SW 1271 (cell line): ENCODE measurements at regions not wholly inside any gene's neighbourhood (a gene's known extent, or its start where the extent isn't known, plus 50 kb on each side); places are given as distances from the start of the nearest gene placed in this dataset.
"Not testable (repeated sequence)": the region's sequence is repeated elsewhere in the genome, so short reads cannot be mapped to it uniquely, and the experiment has no call there.

ENCODE experiments used
- DNase-seq, 2 experiments: peaks; one replicate each; lab custom pipeline; 2025; lab: John Stamatoyannopoulos, UW

DNA sequence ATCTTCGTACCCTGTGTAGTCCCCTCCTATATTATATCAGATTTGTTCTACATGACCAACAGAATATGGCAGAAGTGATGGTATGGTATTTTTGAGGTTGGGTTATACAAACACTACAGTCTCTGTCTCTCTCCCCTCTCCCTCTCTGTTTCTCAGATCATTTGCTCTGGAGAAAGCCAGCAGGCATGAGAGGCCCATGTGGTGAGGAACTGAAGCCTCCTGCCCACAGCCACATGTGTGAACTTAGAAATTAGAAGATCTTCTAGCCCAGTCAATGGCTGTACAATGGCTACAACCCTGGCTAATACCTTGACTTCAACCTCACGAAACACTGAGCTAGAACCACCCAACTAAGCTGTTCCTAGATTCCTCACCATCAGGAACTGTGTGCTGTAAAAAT is 250.6 kb downstream of the SMAD2 start:
- DNase-seq: no peak

DNA sequence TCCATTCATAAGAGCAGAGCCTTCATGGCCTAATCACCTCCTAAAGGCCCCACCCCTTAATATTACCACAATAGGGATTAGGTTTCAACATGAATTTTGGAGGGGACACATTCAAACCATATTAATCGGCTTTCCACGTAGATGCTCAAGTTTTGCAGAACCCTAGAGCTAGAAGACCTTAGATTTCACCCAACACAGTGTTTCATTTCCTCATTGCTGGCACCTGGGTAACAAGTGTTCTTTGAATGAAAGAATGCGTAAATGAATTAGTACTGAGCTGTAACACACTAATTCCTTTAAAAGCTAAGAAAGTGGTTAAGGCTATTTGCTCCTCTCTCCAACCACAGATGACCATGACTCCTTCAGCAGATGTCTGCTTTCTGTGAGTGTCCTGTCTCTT is 252.5 kb downstream of the SMAD2 start:
- no peak for DNase-seq

DNA sequence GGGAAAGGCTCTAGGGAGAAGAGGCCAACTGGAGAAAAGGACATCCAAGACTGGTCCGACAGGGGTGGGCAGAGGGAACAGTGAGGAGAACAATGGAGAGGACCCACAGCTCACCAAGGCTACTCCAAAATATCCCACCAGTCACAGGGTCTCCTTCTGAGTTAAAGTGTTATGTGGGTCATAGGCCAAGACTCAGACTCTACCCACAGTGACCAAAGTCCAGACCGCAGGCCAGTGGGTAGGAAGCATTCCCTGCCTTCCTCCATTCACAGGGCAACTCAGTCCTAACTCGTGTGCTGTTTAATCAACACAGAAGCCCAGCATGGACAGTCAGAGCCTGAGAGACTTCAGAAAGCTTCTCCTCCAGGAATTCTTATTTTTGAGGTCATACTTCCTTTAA is 260.6 kb downstream of the SMAD2 start:
- no peak for DNase-seq

DNA sequence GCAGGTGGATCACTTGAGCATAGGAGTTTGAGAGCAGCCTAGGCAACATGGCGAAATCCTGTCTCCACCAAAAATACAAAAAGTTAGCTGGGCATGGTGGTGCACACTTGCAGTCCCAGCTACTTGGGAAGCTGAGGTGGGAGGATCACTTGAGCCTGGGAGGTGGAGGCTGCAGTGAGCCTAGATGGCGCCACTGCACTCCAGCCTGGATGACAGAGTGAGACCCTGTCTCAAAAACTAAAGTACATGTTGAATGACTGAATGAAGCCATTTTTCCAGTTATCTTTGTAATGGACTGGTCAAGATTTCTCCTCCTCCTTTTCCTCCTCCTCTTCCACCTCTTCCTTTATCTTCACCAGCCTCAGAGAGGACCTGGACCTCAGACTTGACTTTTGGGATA is 272.0 kb downstream of the SMAD2 start:
- no peak for DNase-seq

DNA sequence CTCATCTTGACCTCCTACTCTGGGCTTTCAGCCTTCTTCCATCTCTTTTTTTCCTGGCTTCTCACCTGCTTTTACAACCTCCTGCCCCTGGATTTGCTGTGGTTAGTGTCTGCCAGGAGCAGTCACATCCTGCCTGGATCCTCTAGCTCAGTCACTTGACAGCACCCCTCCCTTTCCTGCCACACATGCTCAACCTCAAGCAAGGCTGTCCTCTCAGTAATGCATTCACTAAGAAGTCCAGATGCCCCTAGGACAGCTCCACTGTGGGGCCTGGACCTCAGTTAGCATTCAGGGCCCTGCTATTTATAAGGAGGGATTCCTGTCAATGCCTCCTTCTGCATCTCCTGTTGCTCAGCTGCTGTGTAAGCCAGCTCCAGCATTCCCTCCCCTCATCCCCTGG is 275.5 kb downstream of the SMAD2 start:
- no peak for DNase-seq

DNA sequence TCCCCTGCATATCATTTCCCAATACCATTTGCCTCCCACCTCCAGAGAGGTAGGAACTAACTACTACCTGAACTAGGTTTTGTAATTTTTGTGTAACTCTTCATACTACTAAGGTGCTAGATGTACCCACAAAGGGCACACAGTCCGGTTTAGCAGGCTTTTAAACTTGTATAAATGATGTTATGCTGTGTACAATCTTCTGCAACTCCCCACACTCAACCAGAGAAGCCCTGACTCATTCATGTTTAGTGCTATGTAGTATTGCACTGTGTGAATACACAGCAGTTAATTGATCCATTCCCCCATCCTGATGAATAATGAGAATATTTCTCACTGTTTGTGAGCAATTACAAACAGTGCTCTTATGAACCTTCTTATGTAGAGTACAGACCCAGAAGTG is 285.6 kb downstream of the SMAD2 start:
- no peak for DNase-seq

DNA sequence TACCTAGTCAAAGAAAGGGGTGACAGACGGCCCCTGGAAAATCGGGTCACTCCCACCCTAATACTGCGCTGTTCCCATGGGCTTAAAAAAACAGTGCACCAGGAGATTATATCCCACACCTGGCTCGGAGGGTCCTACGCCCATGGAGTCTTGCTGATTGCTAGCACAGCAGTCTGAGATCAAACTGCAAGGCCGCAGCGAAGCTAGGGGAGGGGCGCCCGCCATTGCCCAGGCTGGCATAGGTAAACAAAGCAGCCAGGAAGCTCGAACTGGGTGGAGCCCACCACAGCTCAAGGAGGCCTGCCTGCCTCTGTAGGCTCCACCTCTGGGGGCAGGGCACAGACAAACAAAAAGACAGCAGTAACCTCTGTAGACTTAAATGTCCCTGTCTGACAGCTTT is 292.9 kb downstream of the SMAD2 start:
- not testable (repeated sequence) for DNase-seq

DNA sequence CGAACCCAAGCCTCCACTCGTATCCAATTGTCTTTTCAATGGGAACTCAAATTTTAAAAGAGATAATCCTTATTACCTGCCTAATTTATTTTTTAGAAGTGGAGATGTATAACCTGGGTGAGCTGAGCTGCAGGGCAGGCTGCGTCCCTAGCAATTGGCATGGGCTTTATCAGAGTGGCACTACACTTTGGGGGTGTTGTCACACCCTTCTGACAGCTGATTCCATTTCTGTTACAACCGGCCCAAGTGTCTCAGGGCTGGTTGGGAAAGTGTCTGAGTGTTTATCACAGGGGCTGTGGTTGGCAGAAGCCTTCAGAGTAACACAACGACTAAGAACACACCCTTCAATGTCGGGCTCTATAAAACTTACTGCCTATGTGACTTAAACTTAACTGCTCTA is 295.0 kb downstream of the SMAD2 start:
- no peak for DNase-seq

DNA sequence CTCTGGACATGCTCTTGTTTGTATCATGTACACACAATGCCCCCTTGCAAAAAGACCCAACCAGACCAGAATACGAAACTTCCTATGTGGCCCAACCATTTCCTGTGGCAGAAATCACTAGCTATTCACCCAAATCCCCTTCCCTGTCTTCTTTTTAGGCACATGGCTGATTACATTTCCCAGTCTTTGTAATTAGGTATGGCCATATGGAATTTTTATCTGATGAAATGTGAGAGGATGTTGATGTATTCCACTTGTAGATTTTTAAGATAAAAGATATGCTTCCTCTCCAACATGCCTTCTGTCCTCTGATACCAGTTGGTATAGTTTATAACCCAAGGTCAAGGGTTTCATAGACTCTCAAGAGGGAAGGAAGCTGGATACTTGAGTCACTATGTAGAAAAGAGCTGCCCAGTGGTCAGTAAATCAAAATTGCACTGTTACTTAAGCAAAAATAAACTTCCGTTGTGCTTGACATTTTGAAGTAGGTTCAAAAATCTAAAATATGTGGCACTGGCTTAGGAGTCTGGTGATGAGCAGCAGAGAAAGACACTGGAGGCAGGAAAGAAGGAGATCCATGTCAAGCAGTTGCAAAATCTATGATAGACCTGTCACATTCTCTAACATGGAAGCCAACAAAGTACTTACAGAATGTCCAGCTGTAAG is 297.4 kb downstream of the SMAD2 start:
- no peak for DNase-seq

DNA sequence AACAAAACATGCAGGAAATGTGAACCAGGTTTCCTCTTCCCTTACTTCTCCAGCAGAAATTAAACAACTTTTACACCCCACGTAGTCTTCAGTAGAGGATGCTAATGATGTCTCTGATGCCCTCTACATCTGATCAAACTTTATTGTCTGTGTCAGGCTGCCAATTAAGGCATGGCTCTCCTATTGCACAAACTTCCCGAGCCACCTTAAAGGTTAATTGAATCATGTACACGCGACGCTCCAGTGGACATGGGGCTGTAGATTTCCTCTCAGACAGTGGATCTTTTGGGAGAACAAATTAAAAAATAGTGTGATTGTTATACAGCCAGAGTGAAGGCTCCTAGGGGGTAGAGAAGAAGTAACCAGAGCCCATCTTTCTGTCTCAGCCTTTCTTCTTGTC is 301.6 kb downstream of the SMAD2 start:
- DNase-seq: no peak

DNA sequence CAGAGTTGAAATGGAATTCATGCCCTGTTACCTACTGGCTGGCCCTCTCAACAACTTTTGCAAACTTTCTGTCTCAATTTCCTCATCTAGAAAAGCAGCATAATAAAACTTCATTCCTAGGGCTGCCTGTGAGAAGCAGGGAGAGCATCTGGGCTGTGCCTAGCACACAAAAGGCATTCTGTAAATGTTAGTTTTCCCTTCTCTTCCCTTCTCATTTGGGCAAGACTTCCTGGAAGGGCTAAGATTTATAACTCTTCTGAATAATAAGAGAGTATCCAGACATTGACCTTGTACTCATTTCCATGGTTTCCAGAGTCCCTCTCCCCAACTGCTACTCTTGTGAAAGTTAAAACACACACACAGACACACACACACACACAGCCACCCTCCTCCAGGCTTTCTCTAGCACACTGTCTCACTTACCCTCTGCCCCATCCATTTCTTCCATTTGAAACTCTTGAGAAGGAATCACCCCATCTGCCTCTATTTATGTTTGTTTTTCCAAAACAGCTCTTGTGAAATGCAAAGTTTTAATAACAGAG is 302.1 kb downstream of the SMAD2 start:
- DNase-seq: no peak

DNA sequence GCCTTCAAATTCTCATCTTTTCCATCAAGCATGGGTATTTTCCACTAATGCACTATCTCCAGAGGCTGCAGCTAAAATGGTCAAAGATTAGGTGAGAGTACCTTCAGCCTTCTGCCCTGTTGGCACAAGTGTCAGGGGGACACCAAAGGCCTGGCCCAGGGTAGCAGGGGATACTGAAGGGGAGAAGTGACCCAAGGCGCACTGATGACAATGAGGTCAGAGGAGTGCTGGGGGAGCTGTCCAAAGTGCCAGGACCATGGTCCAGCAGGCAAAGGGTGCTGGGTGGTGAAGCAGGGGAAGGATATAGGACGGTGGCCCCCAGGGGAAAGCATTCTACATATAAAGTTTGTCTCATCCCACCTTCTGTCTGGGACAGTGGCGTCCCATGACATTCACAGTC is 303.4 kb downstream of the SMAD2 start:
- no peak for DNase-seq

DNA sequence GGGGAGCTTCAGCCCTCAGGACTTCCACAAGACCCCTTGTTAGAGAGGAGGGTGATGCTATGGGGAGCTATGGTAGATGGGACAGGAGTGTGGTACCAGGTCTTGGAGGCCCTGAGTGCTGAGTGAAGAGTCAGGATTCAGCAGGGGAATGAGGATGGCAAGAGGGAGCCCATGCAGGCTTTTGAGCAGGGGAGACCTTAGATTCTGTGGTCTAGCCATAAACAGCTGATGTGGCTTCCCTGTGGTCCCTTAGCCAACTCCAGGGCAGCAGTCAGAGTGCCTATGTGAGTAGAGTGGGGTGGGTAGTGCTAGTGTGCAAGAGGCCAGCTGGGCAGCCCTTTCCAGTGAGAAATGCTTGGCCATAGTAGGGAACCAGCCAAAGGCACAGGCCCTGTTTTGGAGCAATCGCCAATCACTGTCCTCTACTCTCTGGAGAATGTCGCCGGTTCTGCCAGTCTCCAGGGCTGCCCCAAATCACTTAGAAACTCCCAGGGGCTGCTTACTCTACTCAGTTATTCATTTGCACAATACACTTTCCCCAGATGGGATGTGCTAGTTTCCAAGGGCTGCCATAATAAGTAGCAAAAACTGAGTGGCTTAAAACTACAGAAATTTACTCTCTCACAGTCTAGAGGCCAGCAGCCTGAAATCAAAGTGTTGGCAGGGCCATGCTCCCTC is 310.5 kb downstream of the SMAD2 start:
- DNase-seq: no peak

DNA sequence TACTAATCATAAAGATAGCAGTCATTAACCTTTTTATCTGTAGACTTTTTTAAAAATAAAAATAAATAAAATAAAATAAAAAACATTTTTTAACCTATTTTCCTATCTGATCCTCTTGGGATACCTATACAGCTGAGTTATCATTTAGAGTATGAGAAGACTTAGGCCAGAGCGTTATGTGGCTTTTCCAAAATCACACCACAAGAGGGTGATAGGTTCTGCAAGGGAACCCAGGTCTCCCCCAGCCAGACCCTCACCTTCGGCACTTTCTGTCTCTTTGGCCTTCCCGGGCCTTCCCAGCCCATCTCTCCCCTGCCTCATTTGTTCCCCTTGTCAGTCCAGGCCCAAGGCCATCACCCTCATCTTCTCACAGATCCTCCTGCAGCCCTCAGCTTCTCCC is 311.7 kb downstream of the SMAD2 start:
- DNase-seq: no peak

DNA sequence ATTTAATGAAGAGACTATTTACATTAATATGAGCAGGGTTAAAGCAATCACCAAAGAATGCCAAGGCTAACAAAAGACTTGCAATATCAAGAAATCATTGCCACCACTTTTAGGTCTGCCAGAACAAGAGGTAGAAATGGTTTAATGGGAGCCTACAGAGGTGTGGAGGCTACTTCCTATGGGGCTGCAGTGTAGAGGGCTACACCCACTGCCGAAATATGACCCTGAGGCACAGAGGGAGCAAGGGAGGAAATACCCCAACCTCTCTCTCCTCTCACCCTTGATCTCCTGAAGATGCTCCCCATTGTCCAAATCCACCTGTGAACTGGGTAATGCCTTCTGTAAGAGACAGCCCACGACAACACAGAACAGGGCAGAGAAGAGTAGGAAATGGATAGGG is 315.4 kb downstream of the SMAD2 start:
- DNase-seq: no peak

DNA sequence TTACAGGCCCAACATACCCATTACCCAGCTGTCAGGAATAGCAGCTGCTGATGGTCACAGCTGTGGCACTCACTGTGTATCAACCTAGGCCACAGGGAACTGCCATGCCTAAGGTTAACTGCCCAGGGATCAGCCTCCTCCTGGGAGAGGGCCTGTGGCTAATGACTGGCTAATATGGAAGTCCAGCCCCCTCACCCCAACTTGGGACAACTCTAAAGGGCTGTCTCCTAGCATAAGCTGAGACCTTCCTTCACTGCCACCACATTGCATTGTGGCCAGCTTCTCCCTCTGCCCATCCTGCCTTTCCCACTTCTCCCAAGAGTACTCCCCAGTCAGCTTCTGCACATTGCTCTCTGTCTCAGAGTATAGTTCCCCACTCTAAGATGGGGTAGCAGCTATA is 316.5 kb downstream of the SMAD2 start:
- DNase-seq: no peak

DNA sequence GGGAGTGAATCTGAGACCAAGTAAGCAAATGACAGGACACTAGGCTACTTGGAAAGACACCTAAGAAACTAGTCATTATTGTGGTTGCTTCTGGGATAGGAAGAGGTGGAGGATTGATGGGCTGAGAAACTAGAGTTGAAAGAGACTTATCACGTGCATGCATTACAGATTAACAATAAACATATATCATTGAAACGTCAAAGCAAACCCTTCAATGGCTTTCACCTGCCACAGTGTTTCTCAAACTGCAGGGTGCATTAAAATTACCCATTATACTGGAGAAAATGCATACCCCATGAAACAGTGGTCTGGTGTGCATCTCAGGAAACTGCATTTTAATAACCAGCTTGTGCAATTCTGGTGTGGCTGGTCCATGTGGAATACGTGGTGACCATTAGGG is 318.8 kb downstream of the SMAD2 start:
- DNase-seq: no peak

DNA sequence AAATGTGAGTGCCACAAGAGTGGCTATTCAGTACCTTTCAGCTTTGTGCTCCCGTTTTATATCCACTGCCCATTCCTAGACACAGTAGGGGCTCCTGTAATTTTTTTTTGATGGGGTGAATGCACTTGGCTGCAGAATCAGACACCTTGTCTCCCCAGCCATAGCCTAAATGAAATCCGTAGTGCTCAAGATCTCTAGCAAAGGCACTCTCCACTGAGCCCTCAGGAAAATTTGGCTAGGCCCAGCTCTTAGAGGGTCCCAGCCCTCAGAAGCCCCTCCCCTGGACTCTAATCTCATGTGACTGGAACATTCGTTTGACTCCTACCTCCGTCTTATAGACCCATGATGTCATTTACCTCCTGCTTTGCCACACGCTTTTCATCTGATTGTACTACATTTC is 323.9 kb downstream of the SMAD2 start:
- no peak for DNase-seq

DNA sequence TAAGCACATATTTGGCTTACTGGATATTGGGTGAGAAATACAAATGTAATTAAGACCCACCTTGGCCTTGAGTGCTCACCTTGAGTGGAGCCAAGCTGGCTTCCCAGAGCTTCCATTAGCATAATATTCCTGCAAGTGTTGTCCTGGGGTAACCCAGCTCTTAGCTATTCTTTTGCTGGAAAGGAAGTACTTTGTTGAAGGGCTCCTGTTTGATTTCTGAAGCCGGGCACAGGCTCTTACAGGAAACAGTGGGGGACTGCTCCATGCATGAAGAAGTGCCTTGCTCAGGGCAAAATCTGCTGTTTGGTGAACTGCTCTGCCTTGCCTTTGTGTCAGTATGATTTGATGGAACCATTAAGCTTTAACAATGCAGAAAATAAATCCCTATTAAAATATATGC is 325.4 kb downstream of the SMAD2 start:
- no peak for DNase-seq

DNA sequence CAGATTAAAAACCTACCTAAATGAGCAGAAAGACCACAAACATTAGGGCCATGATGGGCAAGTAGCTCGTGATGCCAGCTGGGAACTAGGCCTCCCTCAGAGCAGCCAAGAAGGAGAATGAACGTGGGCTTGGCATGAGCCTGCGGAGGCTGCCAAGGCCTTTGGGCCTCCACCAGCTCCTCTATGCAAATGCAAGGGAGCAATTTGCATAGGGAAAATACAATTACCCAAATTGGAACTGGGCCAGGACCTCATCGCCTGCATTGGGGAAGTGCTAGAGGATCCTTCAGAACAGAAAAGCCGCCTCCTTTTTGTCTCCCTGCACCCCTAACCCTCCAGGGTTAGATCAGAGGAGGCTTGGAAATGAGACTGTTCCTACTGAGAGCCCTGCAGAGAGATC is 326.4 kb downstream of the SMAD2 start:
- DNase-seq: no peak

DNA sequence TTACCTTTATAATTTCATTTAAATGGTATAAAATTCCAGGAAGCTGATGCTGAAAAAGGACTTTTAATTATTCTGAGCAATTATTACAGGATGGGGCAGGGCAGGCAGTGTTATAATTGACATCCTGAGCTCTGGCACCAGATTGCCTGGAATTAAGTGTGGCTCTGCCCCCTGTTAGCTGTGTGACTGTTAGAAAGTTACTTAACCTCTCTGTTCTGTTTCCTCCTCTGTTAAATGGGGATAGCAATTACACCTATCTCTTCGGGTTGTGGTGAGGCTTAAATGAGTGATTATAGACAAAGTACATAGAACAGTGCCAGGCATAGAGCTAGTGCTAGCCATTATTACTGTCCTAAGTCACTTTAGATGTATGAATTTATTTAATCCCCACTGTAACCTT is 327.3 kb downstream of the SMAD2 start:
- DNase-seq: no peak

DNA sequence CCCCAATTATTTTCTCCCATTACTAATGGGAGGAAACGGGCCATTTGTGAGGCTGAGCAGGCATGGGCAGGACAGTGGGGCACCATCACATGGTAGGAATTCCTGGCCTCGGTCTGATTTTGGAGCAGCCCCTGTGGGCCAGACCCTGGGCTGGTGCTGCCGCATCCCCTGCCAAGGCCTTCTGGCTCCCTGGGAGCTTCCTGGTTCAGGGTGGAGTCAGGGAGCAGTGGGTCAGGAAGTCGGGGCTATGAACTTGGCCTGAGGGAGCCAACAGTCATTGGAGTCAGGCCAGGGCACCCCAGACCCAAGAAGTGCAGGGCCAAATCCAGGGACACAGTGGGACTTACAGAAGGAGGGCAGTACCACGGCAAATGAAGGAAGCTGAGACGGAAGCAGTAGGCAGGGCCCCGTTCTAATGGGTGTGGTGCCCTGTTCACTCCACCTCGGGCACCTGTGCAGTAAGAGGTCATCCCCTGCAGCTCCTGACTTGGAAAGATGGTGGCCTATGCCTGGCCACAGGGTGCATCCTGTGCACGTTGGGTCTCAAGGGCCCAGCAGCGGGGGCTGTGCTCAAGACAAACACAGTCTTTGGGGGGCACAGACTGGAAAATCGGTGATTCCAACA is 328.1 kb downstream of the SMAD2 start:
- DNase-seq: no peak

DNA sequence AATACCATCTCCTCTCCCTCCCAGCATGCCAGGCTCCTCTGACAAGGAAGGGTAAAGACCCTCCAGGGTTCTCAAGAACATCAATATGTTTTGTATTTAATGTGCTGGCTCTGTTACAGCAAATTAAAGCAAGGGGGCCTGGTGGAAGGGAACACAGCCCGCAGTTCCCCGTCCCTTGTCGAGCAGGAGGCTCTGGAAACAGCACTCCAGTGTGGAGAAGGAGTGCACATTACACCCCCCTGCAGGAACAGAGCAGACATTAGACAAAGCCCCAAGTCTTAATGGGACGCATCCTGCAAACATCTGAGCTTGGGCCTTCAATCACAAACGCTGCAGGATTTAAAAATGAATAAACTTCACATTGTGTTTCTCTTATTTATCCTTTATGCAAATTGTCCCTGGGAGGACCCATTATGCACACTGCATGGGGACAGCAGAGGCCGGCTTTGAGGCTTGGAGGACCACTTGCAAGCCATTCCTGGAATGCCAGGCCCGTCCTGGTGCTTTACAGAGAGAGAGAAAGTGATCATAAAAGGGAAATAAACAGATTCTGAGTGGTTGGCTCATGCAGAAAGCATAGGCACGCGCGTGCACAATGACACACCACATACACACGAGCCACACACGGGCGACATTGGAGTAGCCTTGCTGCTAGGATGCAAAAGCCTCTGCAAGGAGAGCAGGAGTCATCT is 328.7 kb downstream of the SMAD2 start:
- no peak for DNase-seq
